ENCODE measurements at regions not wholly inside any gene's neighbourhood (a gene's known extent, or its start where the extent isn't known, plus 50 kb on each side); places are given as distances from the start of the nearest gene placed in this dataset.

- DNase-seq = no peak
Observed at GRCh38 chr11:19355601-19356000, 114.9 kb upstream of the E2F8 start.

DNA sequence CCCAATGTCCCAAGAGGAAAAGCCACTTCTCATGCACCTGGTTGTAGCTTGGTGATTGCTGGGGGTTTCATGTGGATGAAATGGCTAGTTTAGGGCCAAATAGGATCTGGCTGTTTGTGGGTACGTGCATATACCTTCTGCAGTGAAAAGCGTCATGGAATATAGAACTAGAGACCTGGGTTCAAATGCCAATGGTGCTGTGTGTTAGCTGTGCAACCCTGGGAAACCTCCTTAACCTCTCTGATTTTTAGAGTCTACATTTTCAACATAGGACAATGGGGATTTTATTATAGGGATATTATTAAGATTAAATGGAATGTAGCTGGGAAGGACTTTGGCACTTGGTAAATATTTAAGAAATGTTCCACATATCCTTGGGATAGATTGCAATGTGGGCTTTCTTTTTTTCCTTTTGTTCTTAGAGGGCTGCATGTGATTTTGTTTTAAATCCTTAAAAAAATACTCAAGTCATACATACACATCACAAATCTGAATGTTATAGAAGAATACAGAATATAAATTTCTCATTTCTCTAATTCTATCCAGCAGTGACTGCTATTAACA, 112.6 kb upstream of the E2F8 start:
- no peak for DNase-seq

DNA sequence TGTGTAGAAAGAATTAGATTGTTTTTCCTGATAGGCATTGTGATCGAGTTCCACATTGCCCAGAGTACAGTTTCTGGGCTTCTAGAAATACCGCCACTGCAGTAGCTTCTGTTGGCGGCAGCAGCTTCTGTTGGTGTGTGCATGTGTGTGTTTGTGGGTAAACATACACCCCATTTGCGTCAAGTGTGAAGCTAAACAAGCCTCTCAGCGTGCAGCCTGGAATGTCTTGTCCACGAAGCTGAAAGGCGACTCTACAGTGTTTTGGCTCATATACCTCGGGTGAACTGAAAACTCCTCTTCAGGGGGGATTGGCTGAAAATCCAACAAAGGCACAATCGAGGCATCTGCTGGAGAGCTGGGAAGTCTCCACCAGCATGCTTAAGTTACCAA, 112.0 kb upstream of the E2F8 start:
- DNase-seq = no peak

DNA sequence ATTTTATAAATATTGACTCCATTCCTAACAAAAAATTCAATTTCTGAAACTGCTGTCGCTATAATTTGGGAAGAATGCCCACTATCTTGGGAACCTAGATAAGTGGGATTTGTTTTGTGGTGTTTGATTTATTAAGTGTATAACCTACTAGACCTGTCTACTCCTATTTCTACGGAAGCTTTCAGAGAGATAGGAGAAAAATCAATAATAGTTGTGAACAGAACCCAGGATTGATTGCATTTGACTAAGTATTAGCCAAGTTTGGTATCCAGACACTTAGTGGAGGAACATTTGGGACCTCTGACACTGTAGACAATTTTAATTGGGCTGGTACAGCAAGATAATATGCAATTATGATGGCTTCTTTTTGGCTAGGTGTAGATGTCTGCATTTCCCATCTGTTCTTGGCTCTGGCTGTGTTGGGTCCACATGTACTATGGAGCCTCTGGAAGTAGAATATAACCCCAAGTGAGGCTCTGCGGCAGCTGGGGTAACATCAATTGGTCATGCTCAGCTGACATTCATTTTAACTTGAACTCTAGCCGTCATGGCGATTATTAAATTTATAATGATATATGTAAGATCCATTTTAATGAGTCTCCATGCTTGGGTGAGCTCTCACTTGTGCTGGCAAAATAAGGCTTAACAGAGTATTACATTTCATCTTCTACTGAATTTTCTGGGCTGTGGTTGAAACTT, 111.5 kb upstream of the E2F8 start:
- DNase-seq = no peak

- DNase-seq = no peak
Observed at GRCh38 chr11:19351426-19351825, 110.7 kb upstream of the E2F8 start.

DNA sequence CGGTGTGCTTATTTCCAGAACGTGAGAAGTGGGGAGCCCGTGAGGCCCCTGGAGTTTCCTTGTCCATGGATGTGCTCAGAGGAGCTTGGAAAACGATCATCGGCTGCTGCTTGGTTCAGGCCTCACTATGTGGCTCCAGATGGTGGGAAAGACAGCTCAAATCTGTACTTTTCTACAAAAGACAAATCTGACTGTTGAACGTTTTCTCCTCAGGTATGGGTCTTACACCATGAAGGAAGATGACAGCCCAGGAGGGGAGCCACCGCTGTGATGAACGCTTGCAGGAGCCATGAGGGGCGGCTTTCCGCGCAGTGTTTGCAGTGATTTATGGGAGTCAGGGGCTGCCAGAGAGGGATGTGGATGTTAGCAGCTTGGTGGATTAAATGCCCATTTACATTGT, 109.4 kb upstream of the E2F8 start:
- no peak for DNase-seq

GRCh38 chr11:19349340-19350025, 108.7 kb upstream of the E2F8 start:
- no peak for DNase-seq

DNA sequence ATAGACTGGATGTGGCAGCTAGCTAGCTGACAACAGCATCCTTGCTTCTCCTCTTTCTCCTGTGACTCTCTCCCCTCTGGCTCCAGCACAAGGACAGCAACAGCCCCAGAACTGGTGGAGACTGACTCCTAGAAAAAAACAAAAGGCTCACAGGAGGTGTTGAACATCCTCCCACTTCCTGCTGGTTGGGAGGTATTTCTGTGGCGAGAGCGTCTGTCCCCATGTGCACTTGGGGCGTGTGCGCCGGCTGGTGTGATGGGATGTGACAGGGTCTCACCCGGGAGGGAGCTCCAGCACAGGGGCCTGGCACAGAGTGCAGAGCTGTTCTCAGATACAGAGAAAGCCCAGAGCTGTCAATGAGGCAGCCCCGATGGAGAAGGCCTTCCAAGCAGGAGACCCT, 107.2 kb upstream of the E2F8 start:
- no peak for DNase-seq

DNA sequence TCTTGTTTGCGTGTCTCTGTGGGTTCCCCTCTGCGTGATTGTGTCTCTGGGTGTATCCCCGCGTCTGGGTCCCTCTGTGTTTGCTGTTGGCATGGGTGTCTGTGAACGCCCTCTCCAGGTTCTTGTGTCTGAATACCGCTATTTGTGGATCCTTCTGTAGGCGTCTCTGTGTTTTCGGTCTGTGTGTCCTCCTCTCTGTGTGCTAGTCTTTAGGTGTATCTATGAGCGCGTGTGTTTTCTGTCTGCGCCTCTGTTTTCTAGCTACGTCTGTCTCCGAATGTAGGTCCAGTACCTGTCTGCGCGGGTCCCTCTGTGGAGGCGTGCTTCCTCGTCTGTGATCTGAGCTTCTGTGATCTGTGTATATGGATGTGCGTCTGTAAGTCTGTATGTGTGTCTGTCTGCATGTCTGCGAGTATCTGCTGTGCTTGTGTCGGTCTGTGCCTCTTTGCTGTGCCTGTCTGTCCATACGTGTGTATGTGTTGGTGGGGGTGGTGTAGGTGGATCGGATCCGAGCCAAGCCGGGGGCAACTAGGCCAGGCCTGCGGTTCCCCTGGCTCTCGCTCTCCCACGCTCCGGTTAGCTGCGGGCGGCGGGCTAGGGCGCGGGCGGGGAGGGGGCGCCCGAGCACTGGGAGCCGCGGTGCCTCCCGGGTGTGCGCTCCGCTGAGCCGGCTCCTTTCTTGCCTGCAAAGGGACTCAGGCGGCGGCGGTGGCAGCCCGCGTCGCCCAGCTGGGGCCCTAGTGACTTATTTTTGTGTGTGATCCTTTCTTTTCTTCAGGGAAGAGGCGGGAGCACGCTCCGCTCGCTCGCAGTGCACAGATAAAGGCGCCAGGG, 105.3 kb upstream of the E2F8 start:
- DNase-seq = no peak

DNA sequence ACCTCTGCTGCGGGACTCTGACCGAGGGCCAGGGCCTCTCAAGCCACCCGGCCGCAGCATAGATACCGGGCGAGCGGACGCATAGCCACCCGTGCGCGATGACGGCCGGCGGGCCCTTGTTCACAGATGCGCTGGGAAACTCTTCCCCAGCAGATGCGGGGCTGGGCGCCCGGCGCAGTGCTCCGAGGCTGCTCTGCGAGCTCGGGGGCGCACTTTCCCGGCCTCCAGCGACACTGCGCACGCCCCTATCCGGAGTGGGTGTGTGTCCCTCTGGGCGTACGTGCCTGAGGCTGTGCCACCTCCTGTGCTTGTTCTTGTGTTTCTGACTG, 104.7 kb upstream of the E2F8 start:
- DNase-seq = no peak

- no peak for DNase-seq
Observed at GRCh38 chr11:19344661-19345518, 104.1 kb upstream of the E2F8 start.

- DNase-seq = no peak
Observed at GRCh38 chr11:19342036-19342435, 101.3 kb upstream of the E2F8 start.

DNA sequence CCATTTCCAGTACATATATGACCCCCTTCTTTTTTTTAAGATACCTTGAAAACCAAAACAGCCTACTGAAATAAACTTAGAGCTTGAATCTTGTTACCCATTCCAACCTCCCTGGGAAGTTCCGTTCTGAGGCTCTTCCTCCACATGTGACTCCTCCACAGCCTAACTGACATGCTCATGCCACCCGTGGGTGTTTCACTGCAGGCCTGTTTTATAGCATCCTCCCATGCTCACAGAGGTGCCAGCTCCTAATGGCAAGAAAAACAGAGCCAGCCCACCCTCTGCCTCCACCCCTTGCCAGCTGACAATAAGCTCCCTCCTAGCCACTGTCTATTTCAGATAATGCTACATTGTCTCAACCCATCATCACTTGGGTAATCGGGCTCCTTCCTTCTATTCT, 97.6 kb upstream of the E2F8 start:
- DNase-seq = no peak

DNA sequence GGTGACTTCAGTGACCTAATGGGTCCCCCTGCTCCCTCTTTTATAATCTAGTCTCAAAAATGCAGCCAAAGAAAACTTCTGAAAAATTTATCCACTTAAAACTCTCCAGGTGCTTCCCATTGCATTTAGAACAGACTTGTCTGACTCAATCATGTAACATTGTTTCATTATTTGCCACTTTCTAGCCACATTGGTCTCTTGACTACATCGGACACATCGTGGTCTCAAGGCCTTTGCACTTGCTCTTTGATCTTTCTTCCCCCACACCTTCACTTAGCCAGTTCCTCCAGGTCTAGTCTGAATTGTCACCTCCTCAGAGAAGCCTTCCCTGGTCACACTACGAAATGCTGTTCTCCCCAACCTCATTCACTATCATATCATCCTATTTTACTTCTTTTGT, 97.0 kb upstream of the E2F8 start:
- DNase-seq = no peak

DNA sequence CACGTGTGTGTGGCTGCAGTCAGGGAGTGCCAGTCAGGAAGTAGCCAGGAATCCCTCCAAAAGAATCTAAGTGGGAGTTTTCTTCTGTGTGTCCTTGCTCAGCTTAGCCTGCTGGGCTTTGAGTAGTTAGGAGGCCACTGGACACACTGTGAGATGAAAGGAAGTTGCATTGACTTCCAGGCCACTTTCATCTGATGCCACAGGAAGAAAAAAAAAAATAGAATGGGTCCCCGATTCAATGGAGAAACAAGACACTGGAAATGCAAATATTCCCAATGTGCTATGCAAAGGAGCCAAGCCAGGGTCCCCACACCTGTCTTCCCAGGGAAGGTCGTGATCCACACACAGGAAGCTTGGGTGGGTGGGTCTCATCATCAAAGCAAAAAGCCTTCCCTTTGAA, 95.6 kb upstream of the E2F8 start:
- no peak for DNase-seq

GRCh38 chr11:19332476-19332875, 91.7 kb upstream of the E2F8 start:
- no peak for DNase-seq

- DNase-seq = no peak
Observed at GRCh38 chr11:19330416-19330815, 89.7 kb upstream of the E2F8 start.

DNA sequence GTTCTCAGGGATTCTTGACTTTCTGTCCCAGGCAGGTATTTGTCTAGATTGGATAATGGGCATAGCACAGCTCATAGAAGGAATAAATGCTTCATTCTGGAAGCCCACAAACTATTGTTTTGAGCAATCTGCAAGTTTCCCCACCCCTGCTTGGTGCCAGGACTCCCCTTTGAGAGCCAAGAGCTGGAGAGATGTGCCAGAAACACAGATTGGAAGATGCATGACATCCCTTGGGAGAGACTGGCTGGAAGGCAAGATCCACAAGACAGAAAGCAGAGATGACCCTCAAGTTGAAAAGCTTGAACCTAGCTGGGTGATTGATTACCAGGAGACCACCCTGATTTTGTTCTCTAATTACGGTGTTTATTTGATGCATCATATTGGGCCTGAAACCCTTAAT, 89.2 kb upstream of the E2F8 start:
- no peak for DNase-seq

DNA sequence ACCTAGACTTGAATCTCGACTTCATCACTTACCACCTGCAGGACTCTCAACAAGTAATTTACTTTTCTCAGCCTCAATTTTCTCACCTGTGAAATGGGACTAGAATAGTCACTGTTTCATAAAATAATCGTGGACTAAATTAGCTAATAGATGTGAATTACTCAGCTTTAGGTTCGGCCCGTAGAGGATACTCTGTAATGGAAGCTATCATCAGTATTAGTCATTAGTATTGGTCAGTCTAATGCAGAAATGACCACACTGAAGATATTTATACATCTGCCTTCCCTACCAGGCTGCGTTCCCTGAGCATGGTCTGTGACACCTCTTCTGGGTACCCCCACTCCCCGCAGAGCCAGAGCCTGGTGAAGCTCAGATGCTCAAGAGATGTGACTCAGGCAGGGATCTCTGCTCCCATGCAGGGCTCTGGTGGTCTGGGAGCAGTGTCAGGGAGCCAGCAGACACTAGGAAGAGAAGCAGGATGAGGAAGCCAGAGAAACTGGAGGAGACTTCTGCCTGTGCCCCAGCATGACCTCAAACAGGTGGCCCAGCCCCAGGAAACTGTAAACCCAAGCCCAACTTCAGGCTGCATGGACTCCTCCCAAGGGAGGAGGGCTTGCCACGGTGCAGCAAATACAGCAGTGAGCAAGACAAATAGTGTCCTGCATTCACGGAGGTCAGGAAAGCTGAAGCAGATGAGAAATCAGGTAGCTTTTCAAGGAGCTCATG, 88.0 kb upstream of the E2F8 start:
- DNase-seq = no peak

GRCh38 chr11:19327280-19327679, 86.5 kb upstream of the E2F8 start:
- DNase-seq = no peak

DNA sequence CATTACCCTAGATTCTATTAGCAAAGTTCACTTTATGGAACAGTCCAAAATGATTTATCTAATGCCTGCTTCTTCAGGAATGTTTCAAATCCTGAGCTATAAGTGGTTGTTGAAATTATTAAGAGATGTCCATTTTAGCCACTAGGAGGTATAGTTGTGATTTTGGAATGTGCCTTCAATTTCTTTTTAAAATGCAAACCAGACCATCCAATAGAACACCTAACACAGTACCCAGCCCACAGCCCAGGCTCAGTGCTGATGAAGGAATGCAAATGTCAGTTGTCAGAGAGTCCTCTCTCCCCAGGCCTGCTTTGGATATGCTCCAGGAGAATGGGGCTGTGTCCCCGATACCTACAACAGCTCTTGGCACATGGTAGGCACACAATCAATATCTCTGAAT, 85.8 kb upstream of the E2F8 start:
- DNase-seq = no peak

DNA sequence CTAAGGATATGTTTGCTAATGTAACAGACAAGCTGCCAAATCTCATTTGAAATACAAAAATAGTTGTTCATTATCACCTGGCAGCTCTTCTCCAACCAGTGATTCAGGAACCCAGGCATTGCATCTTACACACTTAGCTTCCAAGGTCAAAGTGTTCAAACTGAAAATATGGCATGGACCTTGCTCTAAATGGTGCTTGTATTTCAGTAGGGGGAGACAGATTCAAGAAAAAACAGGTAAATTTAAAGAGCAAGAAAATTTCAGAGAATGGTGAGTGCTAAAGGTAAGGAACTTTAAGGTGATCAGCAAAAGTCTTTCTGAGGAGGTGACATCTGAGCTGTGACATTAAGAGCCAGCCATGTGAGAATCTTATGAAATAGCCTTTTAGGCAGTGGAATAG, 82.8 kb upstream of the E2F8 start:
- DNase-seq = no peak

All from NCI-H2107 (cell line).